Neural cell (in vitro differentiated cells): ENCODE measurements at regions not wholly inside any gene's neighbourhood (a gene's known extent, or its start where the extent isn't known, plus 50 kb on each side); places are given as distances from the start of the nearest gene placed in this dataset.

Experiments
- H2AFZ ChIP-seq: fragments of 200-600, 300-800 bp; sonication (generic), shearing (Covaris generic); 2 replicates; pipeline ENCODE4 v1.6.0; 2014; ENCODE audit warnings: low read depth, mild to moderate bottlenecking, antibody characterized with exemption, low read length, moderate library complexity
- H3F3A ChIP-seq: fragments of 200-600 bp; shearing (Covaris generic); 2 replicates; pipeline ENCODE4 v1.6.1; 2016; ENCODE audit warnings: mild to moderate bottlenecking, moderate library complexity, mixed read lengths, antibody characterized with exemption, low read length; ENCODE audit not compliant: insufficient read depth, poor library complexity, severe bottlenecking
- H3K27ac ChIP-seq: fragments of 200-600, 300-800 bp; sonication (generic), shearing (Covaris generic); 2 replicates; pipeline ENCODE4 v1.5.1; 2014; ENCODE audit warnings: mild to moderate bottlenecking, low read length, moderate library complexity
- H3K27me3 ChIP-seq: fragments of 300-800, 200-600 bp; sonication (generic), shearing (Covaris generic); 2 replicates; pipeline ENCODE4 v1.6.0; 2014; ENCODE audit warnings: mild to moderate bottlenecking, low read depth, low read length, moderate library complexity; ENCODE audit not compliant: insufficient read depth
- H3K36me3 ChIP-seq: fragments of 300-800, 200-600 bp; sonication (generic), shearing (Covaris generic); 2 replicates; pipeline ENCODE4 v1.5.1; 2014; ENCODE audit warnings: mild to moderate bottlenecking, antibody characterized with exemption, low read length, moderate library complexity; ENCODE audit not compliant: insufficient read depth
- H3K4me2 ChIP-seq: fragments of 300-800, 200-600 bp; sonication (generic), shearing (Covaris generic); 2 replicates; pipeline ENCODE4 v1.6.0; 2014; ENCODE audit warnings: mild to moderate bottlenecking, low read length
- H3K4me3 ChIP-seq: fragments of 300-800, 200-600 bp; sonication (generic), shearing (Covaris generic); 2 replicates; pipeline ENCODE4 v1.5.1; 2014; ENCODE audit warnings: mild to moderate bottlenecking, low read length, moderate library complexity
- H3K79me2 ChIP-seq: fragments of 200-600 bp; shearing (Covaris generic); replicated peaks from 2 replicates; pipeline ENCODE4 v1.6.0; 2014; ENCODE audit warnings: mild to moderate bottlenecking, low read length, moderate library complexity; ENCODE audit not compliant: insufficient read depth
- H3K9ac ChIP-seq: fragments of 300-800, 200-600 bp; sonication (generic), shearing (Covaris generic); 2 replicates; pipeline ENCODE4 v1.6.1; 2016; ENCODE audit warnings: mild to moderate bottlenecking, low read length, mixed read lengths
- H3K9me2 ChIP-seq: fragments of 200-600 bp; shearing (Covaris generic); 2 replicates; pipeline ENCODE4 v1.6.1; 2016; ENCODE audit warnings: mild to moderate bottlenecking, low read length, mixed read lengths; ENCODE audit not compliant: insufficient read depth
- H3K9me3 ChIP-seq: fragments of 200-600, 300-800 bp; sonication (generic), shearing (Covaris generic); 2 replicates; pipeline ENCODE4 v1.6.1; 2016; ENCODE audit warnings: mild to moderate bottlenecking, mixed run types, low read length, moderate library complexity, mixed read lengths
- H4K20me1 ChIP-seq: fragments of 200-600 bp; shearing (Covaris generic); 2 replicates; pipeline ENCODE4 v1.6.1; 2016; ENCODE audit warnings: mild to moderate bottlenecking, mixed run types; ENCODE audit not compliant: insufficient read depth
- EP300 ChIP-seq: fragments of 450-650 bp; conservative IDR thresholded peaks from 2 replicates; pipeline ENCODE4 v1.6.1; 2014; ENCODE audit warnings: antibody characterized with exemption, mild to moderate bottlenecking, moderate library complexity; ENCODE audit not compliant: poor library complexity, severe bottlenecking
- EZH2 ChIP-seq: fragments of 200-600, 300-800 bp; shearing (Covaris generic), sonication (generic); IDR thresholded peaks from 2 replicates; pipeline ENCODE4 v1.6.1; 2014; ENCODE audit warnings: antibody characterized with exemption, low read length, borderline replicate concordance, mild to moderate bottlenecking; ENCODE audit not compliant: insufficient read depth, poor library complexity, severe bottlenecking
- MXI1 ChIP-seq: fragments of 450-650 bp; conservative IDR thresholded peaks from 2 replicates; pipeline ENCODE4 v1.6.1; 2014; ENCODE audit warnings: antibody characterized with exemption, mild to moderate bottlenecking; ENCODE audit not compliant: poor library complexity, severe bottlenecking
- POLR2AphosphoS5 ChIP-seq: IDR thresholded peaks from 2 replicates; pipeline ENCODE4 v1.6.1; 2012
- RAD21 ChIP-seq: fragments of 450-650 bp; conservative IDR thresholded peaks from 2 replicates; pipeline ENCODE4 v1.6.1; 2014; ENCODE audit warnings: antibody characterized with exemption, mild to moderate bottlenecking, moderate library complexity
- SMC3 ChIP-seq: fragments of 450-650 bp; conservative IDR thresholded peaks from 2 replicates; pipeline ENCODE4 v1.6.1; 2014; ENCODE audit warnings: antibody characterized with exemption, mild to moderate bottlenecking, moderate library complexity; ENCODE audit not compliant: poor library complexity
- TAF1 ChIP-seq: IDR thresholded peaks from 2 replicates; pipeline ENCODE4 v1.6.1; 2012; ENCODE audit warnings: low read depth
- TF ChIP-seq, protein P1 (sequence below): IDR thresholded peaks from 2 replicates; pipeline ENCODE4 v1.6.1; 2012; ENCODE audit warnings: borderline replicate concordance
- TF ChIP-seq, protein P2 (sequence below): fragments of 450-650 bp; IDR thresholded peaks from 2 replicates; pipeline ENCODE4 v1.5.1; 2014; ENCODE audit warnings: antibody characterized with exemption, mild to moderate bottlenecking, moderate library complexity; ENCODE audit not compliant: poor library complexity, severe bottlenecking

DNA sequence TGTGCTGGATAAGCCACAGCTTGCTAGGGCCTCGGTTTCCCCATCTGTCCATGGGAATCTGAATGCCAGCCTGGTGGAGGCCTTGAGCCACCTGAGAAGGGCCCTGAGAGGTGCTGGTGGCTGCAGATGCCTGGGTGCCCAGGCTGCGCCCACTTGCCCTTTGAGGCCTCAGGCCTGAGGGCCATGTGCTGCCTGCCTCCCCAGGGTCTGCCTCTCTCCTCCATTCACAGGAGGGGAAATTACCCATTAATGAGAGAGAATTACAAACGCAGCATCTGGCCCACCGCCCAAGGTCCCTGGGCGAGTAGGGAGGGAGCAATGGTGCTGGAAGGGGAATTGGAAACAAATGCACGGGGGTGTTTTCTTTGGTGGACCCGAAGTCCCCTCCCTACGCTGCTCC, 59.6 kb downstream of the BARX1 start:
- Histone ChIP-seq H3K27me3 (no peaks in the 10 kb centered on the region), H3K9ac (no peak overlapping the region), H3F3A (no peaks in the 10 kb centered on the region), H3K9me2 (no peaks in the 10 kb centered on the region), H3K79me2 (no peaks in the 10 kb centered on the region), H3K36me3 (no peaks in the 10 kb centered on the region), H3K9me3 (no peaks in the 10 kb centered on the region), H3K4me3 (no peak overlapping the region), H3K27ac (no peak overlapping the region), H4K20me1 (no peaks in the 10 kb centered on the region), H2AFZ (no peak overlapping the region), H3K4me2 (no peak overlapping the region)
- TF ChIP-seq RAD21 (no peak), EZH2 (no peak), EP300 (no peak), POLR2AphosphoS5 (no peak), MXI1 (no peak), SMC3 (no peak), TAF1 (no peak)
- TF ChIP-seq, protein P1, sequence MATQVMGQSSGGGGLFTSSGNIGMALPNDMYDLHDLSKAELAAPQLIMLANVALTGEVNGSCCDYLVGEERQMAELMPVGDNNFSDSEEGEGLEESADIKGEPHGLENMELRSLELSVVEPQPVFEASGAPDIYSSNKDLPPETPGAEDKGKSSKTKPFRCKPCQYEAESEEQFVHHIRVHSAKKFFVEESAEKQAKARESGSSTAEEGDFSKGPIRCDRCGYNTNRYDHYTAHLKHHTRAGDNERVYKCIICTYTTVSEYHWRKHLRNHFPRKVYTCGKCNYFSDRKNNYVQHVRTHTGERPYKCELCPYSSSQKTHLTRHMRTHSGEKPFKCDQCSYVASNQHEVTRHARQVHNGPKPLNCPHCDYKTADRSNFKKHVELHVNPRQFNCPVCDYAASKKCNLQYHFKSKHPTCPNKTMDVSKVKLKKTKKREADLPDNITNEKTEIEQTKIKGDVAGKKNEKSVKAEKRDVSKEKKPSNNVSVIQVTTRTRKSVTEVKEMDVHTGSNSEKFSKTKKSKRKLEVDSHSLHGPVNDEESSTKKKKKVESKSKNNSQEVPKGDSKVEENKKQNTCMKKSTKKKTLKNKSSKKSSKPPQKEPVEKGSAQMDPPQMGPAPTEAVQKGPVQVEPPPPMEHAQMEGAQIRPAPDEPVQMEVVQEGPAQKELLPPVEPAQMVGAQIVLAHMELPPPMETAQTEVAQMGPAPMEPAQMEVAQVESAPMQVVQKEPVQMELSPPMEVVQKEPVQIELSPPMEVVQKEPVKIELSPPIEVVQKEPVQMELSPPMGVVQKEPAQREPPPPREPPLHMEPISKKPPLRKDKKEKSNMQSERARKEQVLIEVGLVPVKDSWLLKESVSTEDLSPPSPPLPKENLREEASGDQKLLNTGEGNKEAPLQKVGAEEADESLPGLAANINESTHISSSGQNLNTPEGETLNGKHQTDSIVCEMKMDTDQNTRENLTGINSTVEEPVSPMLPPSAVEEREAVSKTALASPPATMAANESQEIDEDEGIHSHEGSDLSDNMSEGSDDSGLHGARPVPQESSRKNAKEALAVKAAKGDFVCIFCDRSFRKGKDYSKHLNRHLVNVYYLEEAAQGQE: no peak
- TF ChIP-seq, protein P2, sequence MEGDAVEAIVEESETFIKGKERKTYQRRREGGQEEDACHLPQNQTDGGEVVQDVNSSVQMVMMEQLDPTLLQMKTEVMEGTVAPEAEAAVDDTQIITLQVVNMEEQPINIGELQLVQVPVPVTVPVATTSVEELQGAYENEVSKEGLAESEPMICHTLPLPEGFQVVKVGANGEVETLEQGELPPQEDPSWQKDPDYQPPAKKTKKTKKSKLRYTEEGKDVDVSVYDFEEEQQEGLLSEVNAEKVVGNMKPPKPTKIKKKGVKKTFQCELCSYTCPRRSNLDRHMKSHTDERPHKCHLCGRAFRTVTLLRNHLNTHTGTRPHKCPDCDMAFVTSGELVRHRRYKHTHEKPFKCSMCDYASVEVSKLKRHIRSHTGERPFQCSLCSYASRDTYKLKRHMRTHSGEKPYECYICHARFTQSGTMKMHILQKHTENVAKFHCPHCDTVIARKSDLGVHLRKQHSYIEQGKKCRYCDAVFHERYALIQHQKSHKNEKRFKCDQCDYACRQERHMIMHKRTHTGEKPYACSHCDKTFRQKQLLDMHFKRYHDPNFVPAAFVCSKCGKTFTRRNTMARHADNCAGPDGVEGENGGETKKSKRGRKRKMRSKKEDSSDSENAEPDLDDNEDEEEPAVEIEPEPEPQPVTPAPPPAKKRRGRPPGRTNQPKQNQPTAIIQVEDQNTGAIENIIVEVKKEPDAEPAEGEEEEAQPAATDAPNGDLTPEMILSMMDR: no peak

DNA sequence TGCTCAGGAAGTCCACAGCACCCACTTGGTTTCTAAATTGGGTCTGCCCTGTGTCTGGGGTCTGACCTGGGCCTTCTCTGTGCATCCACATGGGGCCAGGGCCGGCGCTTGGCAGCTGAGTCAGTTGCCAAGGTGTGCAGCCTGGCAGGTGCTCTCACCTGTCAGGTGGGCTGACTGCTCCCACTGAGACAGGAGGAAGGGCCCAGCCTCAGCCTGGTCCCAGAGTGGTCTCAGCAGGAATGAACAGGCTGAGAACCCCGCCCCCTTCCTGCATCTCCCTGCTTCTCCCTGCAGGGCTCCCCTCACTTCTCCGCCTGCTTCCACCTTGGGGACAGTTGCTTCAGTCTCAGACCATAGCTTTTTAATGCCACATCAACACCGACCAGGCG, 60.5 kb downstream of the BARX1 start:
- no peak overlapping the region for H3K9ac ChIP-seq
- H3K79me2 ChIP-seq: no peaks in the 10 kb centered on the region
- no peak overlapping the region for H3K27ac ChIP-seq
- H3K4me2 ChIP-seq: no peak overlapping the region
- H2AFZ ChIP-seq: no peak overlapping the region
- no peak overlapping the region for H3K4me3 ChIP-seq
- no peaks in the 10 kb centered on the region for H3F3A ChIP-seq
- no peaks in the 10 kb centered on the region for H3K9me3 ChIP-seq
- TF ChIP-seq, protein P2: no peak
- no peak for TF ChIP-seq EZH2
- TF ChIP-seq, protein P1: no peak
- TF ChIP-seq RAD21: no peak
- no peak for TF ChIP-seq POLR2AphosphoS5
- no peak for TF ChIP-seq SMC3
- no peak for TF ChIP-seq TAF1
- no peak for TF ChIP-seq MXI1
- no peak for TF ChIP-seq EP300
- H3K36me3 ChIP-seq: no peaks in the 10 kb centered on the region
- no peaks in the 10 kb centered on the region for H4K20me1 ChIP-seq
- H3K27me3 ChIP-seq: no peaks in the 10 kb centered on the region
- H3K9me2 ChIP-seq: no peaks in the 10 kb centered on the region
